HCT116 (cell line): ENCODE measurements at regions not wholly inside any gene's neighbourhood (a gene's known extent, or its start where the extent isn't known, plus 50 kb on each side); places are given as distances from the start of the nearest gene placed in this dataset.

Experiments
- CBX3 ChIP-seq: IDR thresholded peaks from 2 replicates; pipeline ENCODE4 v1.6.1; 2012; ENCODE audit warnings: low read depth
- CEBPB ChIP-seq: IDR thresholded peaks from 2 replicates; pipeline ENCODE4 v1.6.1; 2012; ENCODE audit warnings: low read depth
- ELF1 ChIP-seq: IDR thresholded peaks from 2 replicates; pipeline ENCODE4 v1.6.1; 2012; ENCODE audit warnings: low read depth, borderline replicate concordance
- POLR2A ChIP-seq: IDR thresholded peaks from 2 replicates; pipeline ENCODE4 v1.7.0; 2011; ENCODE audit warnings: borderline replicate concordance; ENCODE audit not compliant: insufficient read depth, insufficient read length; ENCODE audit errors: extremely low read depth
- POLR2AphosphoS5 ChIP-seq: IDR thresholded peaks from 2 replicates; pipeline ENCODE4 v1.6.1; 2011; ENCODE audit warnings: mild to moderate bottlenecking, low read depth, low read length, moderate library complexity
- RAD21 ChIP-seq: IDR thresholded peaks from 2 replicates; pipeline ENCODE4 v1.6.1; 2012; ENCODE audit warnings: low read depth, mild to moderate bottlenecking
- SIN3A ChIP-seq: IDR thresholded peaks from 2 replicates; pipeline ENCODE4 v1.6.1; 2012; ENCODE audit warnings: low read depth
- ZNF274 ChIP-seq: fragments of 200-500 bp; sonication (Bioruptor generic); IDR thresholded peaks from 2 replicates; pipeline ENCODE4 v1.6.1; 2014; ENCODE audit warnings: mild to moderate bottlenecking, low read depth, low read length, inconsistent platforms
- TF ChIP-seq, protein P1 (sequence below), 3 experiments: fragments of 200-600 bp in 1 of 3; sonication (generic) in 1 of 3; IDR thresholded peaks in 2 of 3; conservative IDR thresholded peaks in 1 of 3; 2 replicates each; pipeline ENCODE4 v1.5.1; 2012 to 2017; ENCODE audit warnings: low read depth in 2 of 3, low read length in 2 of 3, antibody characterized with exemption in 1 of 3, borderline replicate concordance in 1 of 3, control low read depth in 1 of 3, mild to moderate bottlenecking in 1 of 3, mixed read lengths in 1 of 3, mixed run types in 1 of 3, moderate library complexity in 1 of 3; ENCODE audit not compliant: insufficient read depth in 1 of 3

DNA sequence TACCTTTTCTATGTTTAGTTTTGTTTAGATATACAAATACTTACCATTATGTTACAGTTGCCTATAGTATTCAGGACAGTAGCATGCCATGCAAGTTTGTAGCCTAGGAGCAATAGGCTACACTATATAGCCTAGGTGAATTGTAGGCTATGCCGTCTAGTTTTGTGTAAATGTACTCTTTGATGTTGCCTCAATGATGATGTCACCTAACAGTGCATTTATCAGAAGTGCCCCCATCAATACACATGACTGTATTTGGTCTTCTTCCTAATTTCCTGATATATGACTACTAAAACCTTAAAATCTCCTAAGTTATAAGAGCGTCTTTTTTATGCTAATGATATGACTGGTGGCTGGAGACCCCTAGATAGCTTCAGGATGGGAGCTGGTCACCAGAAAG is 394.4 kb upstream of the STXBP6 start:
- no peak for TF ChIP-seq POLR2AphosphoS5
- TF ChIP-seq SIN3A, result no peak
- TF ChIP-seq, protein P1, sequence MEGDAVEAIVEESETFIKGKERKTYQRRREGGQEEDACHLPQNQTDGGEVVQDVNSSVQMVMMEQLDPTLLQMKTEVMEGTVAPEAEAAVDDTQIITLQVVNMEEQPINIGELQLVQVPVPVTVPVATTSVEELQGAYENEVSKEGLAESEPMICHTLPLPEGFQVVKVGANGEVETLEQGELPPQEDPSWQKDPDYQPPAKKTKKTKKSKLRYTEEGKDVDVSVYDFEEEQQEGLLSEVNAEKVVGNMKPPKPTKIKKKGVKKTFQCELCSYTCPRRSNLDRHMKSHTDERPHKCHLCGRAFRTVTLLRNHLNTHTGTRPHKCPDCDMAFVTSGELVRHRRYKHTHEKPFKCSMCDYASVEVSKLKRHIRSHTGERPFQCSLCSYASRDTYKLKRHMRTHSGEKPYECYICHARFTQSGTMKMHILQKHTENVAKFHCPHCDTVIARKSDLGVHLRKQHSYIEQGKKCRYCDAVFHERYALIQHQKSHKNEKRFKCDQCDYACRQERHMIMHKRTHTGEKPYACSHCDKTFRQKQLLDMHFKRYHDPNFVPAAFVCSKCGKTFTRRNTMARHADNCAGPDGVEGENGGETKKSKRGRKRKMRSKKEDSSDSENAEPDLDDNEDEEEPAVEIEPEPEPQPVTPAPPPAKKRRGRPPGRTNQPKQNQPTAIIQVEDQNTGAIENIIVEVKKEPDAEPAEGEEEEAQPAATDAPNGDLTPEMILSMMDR (IDR thresholded peaks at IDR 0.05 in 2 of 3, conservative IDR thresholded peaks at IDR 0.05 in 1 of 3; ENCODE audit: borderline replicate concordance in 1 of 3, insufficient read depth in 1 of 3, low read depth in 2 of 3, low read length in 2 of 3), result no peak
- TF ChIP-seq CEBPB, result no peak
- no peak for TF ChIP-seq POLR2A
- TF ChIP-seq RAD21, result no peak
- TF ChIP-seq ELF1, result no peak
- no peak for TF ChIP-seq CBX3
- TF ChIP-seq ZNF274, result no peak
